Stomach (tissue), 8 donors: ENCODE measurements at regions not wholly inside any gene's neighbourhood (a gene's known extent, or its start where the extent isn't known, plus 50 kb on each side); places are given as distances from the start of the nearest gene placed in this dataset.

ENCODE experiments used
- DNase-seq, 2 donors: peaks; one replicate each; pipeline versions ENCODE4 v3.0.0 to v3.0.0-alpha.2; 2013 to 2019
- H3K27ac ChIP-seq, 5 donors: fragments of 200-600 bp in 4 of 5; sonication (generic) in 4 of 5; one replicate each; pipeline ENCODE4 v1.5.1; 2013 to 2019; ENCODE audit warnings: mild to moderate bottlenecking in 1 of 5, moderate library complexity in 1 of 5
- H3K27me3 ChIP-seq, 3 donors: fragments of 200-600 bp; sonication (generic); one replicate each; pipeline ENCODE4 v1.5.1; 2017 to 2019; ENCODE audit warnings: mixed run types in 1 of 3
- H3K36me3 ChIP-seq, 4 donors: fragments of 200-600 bp; sonication (generic); 1 replicate in 3 of 4; 2 replicates in 1 of 4; pipeline ENCODE4 v1.5.1; 2016 to 2019
- H3K4me1 ChIP-seq, 4 donors: fragments of 200-600 bp; sonication (generic); one replicate each; pipeline ENCODE4 v1.5.1; 2016 to 2019
- H3K4me3 ChIP-seq, 4 donors: fragments of 200-600 bp; sonication (generic) in 3 of 4; one replicate each; pipeline ENCODE4 v1.5.1; 2016 to 2019; ENCODE audit warnings: mild to moderate bottlenecking in 1 of 4
- H3K9me3 ChIP-seq, 4 donors: fragments of 200-600 bp; sonication (generic); one replicate each; pipeline ENCODE4 v1.5.1; 2016 to 2019
- EP300 ChIP-seq: sonication (generic); formaldehyde crosslinking; IDR thresholded peaks from one replicate; pipeline ENCODE4 v1.6.1; 2017; ENCODE audit warnings: antibody characterized with exemption
- POLR2A ChIP-seq, 4 donors: fragments of 450-650 bp; IDR thresholded peaks; one replicate each; pipeline ENCODE4 v1.6.1; 2016; ENCODE audit warnings: antibody characterized with exemption in 4 of 4, control low read depth in 2 of 4, mild to moderate bottlenecking in 1 of 4, moderate library complexity in 1 of 4
- POLR2AphosphoS5 ChIP-seq, 3 donors: sonication (generic); formaldehyde crosslinking; IDR thresholded peaks; one replicate each; pipeline ENCODE4 v1.6.1; 2016; ENCODE audit warnings: antibody characterized with exemption in 3 of 3
- WGBS, 5 donors: extraction: QIAGEN DNeasy Blood & Tissue Kit in 3 of 5; methylation state at CpG; one replicate each; pipeline versions ENCODE4 v1.1.5 to v1.1.7; 2013 to 2018; 5-methylcytosine and 5-hydroxymethylcytosine counted together
- intact Hi-C: fragments of 100-400 bp; cut with DNase I; formaldehyde crosslinking; loops from one replicate; pipeline ENCODE4 v1.15.1; 2023; ENCODE audit warnings: low total_unique reads
- TF ChIP-seq, protein P1 (sequence below), 7 experiments: fragments of 450-650 bp in 4 of 7; fragments of 200-600 bp in 3 of 7; sonication (generic) in 3 of 7; IDR thresholded peaks; one replicate each; pipeline ENCODE4 v1.5.1; 2016 to 2019; ENCODE audit warnings: antibody characterized with exemption in 7 of 7, control low read depth in 2 of 7, mild to moderate bottlenecking in 1 of 7
- donor health status: healthy with polysubstance abuse.
- donor health status: Bipolar disorder and iron deficiency.
- donor health status: healthy.

DNA sequence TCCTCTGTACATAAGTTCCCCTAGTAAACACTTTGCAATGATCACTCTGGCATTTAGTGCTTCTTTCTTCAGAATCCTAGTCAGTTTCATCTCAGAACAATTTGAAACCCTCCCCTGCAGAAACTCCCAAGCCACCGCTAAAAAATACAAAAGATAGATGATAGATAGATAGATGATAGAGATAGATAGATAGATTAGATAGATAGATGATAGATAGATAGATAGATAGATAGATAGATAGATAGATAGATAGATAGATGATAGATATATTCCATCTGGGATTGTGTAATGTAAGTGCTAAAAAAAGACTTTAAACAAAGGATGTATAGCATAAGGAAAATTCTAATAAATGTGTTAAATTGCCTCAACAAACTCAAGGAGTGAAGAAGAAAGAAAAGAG lies 212.6 kb upstream of the POGK start:
- Histone ChIP-seq H3K4me3 (no peak overlapping the region), H3K27me3 (no peaks in the 10 kb centered on the region), H3K27ac (no peak overlapping the region), H3K9me3 (no peaks in the 10 kb centered on the region), H3K36me3 (no peaks in the 10 kb centered on the region), H3K4me1 (no peaks in the 10 kb centered on the region)
- TF ChIP-seq POLR2AphosphoS5 (IDR thresholded peaks at IDR 0.05) (no peak), POLR2A (IDR thresholded peaks at IDR 0.05) (no peak), EP300 (no peak)
- TF ChIP-seq, protein P1, sequence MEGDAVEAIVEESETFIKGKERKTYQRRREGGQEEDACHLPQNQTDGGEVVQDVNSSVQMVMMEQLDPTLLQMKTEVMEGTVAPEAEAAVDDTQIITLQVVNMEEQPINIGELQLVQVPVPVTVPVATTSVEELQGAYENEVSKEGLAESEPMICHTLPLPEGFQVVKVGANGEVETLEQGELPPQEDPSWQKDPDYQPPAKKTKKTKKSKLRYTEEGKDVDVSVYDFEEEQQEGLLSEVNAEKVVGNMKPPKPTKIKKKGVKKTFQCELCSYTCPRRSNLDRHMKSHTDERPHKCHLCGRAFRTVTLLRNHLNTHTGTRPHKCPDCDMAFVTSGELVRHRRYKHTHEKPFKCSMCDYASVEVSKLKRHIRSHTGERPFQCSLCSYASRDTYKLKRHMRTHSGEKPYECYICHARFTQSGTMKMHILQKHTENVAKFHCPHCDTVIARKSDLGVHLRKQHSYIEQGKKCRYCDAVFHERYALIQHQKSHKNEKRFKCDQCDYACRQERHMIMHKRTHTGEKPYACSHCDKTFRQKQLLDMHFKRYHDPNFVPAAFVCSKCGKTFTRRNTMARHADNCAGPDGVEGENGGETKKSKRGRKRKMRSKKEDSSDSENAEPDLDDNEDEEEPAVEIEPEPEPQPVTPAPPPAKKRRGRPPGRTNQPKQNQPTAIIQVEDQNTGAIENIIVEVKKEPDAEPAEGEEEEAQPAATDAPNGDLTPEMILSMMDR (IDR thresholded peaks at IDR 0.05): no peak
- 36 to 95% (median 86%) methylated on average over 1 of the region's 1 CpG for WGBS, 5 donors
- intact Hi-C loops: no loop called here
- DNase-seq: no peak

- Histone ChIP-seq H3K9me3 (no peaks in the 10 kb centered on the region), H3K36me3 (no peaks in the 10 kb centered on the region), H3K4me1 (no peaks in the 10 kb centered on the region), H3K27me3 (no peaks in the 10 kb centered on the region), H3K27ac (no peak overlapping the region), H3K4me3 (no peak overlapping the region)
- TF ChIP-seq POLR2AphosphoS5 (IDR thresholded peaks at IDR 0.05) (no peak), POLR2A (IDR thresholded peaks at IDR 0.05) (no peak)
- TF ChIP-seq, protein P1 (IDR thresholded peaks at IDR 0.05): no peak
- DNase-seq: no peak
- intact Hi-C loops: no loop called here
- WGBS, 5 donors: 45 to 54% (median 50%) methylated on average over 3 to 4 of the region's 4 CpGs
Measured at GRCh38 chr1:166627558-166627957, 211.7 kb upstream of the POGK start.

- 77 to 90% (median 79%) methylated on average over 1 of the region's 1 CpG for WGBS, 5 donors
Measured at GRCh38 chr1:166628259-166628658, 211.0 kb upstream of the POGK start.

GRCh38 chr1:166629946-166630345 lies 209.3 kb upstream of the POGK start:
- DNase-seq: no peak
- H3K27me3 ChIP-seq: no peaks in the 10 kb centered on the region
- TF ChIP-seq EP300: no peak
- TF ChIP-seq, protein P1 (IDR thresholded peaks at IDR 0.05): no peak
- no peak for TF ChIP-seq POLR2A (IDR thresholded peaks at IDR 0.05)
- TF ChIP-seq POLR2AphosphoS5 (IDR thresholded peaks at IDR 0.05): no peak
- H3K4me3 ChIP-seq: no peak overlapping the region
- no peaks in the 10 kb centered on the region for H3K9me3 ChIP-seq
- intact Hi-C loops: no loop called here
- H3K27ac ChIP-seq: no peak overlapping the region
- no peaks in the 10 kb centered on the region for H3K36me3 ChIP-seq
- H3K4me1 ChIP-seq: no peaks in the 10 kb centered on the region
- WGBS, 5 donors: 43 to 62% (median 52%) methylated on average over 1 of the region's 1 CpG

More at GRCh38 chr1:166628259-166628658, 211.0 kb upstream of the POGK start:
- Histone ChIP-seq H3K9me3 (no peaks in the 10 kb centered on the region), H3K27me3 (no peaks in the 10 kb centered on the region), H3K4me1 (no peaks in the 10 kb centered on the region), H3K27ac (no peak overlapping the region), H3K36me3 (no peaks in the 10 kb centered on the region), H3K4me3 (no peak overlapping the region)
- TF ChIP-seq EP300 (no peak), POLR2A (IDR thresholded peaks at IDR 0.05) (no peak), POLR2AphosphoS5 (IDR thresholded peaks at IDR 0.05) (no peak)
- TF ChIP-seq, protein P1 (IDR thresholded peaks at IDR 0.05): no peak
- intact Hi-C loops: no loop called here
- DNase-seq: no peak
